HG03439 (cell line): ENCODE measurements at regions not wholly inside any gene's neighbourhood (a gene's known extent, or its start where the extent isn't known, plus 50 kb on each side); places are given as distances from the start of the nearest gene placed in this dataset.

Experiments
- ATAC-seq: cut with Tn5 transposase; IDR thresholded peaks from one replicate; pipeline ENCODE4 v1.9.1; 2021; ENCODE audit warnings: mild to moderate bottlenecking, moderate library complexity; ENCODE audit not compliant: unreplicated experiment

DNA sequence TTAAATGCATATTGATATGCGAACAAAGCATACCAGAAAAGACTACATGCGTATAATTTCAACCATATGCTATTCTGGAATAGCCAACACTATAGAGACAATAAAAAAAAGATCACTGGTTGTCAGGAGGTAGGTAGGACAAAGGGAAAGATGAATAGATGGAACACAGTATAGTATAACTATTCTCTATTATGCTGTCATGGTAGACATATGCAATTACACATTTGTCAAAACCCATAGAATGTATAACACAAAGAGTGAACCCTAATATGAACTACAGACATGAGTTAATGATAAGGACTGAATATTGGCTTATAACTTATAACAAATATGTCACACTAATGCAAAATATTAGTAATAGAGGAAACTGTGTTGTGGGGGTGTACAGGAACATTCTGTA lies 460.8 kb downstream of the TAF11L14 start:
- no peak for ATAC-seq

DNA sequence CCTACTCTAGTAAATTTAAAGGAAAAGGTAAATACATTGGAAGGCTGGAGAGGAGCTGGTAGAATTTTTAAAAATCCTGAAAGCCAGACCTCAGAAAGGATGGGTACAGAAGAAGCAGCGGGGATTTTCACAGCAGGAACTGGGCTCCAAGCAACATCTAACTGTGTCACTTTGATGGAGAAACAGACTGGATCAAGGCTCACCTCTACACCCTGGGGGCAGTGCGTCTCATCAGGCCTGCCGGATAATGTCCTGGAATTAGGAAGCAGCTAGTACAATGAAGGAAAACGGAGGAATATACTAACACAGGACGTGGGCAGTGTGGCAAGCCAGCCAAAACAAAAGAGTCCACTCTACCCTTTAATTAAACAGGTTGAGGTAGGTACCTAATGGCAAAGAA lies 463.6 kb downstream of the TAF11L14 start:
- ATAC-seq: no peak

DNA sequence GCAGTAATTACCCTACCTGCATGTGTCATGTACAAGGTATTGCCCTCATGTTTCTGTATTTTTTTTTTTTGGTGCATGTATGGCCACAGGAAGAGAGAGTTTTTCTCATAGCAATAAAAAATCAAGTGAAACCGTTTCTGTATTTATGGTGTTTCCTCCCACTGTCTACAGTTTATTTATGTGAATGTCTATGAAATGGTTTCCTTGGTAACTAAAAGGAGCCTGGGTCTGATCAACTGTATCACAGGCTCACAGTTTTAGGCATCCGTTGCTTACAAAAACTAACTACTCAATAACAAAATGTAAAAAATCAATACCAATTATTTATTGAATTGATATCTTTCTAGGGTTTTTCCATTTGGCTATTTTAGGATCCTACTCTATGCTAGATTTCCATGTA lies 464.4 kb downstream of the TAF11L14 start:
- no peak for ATAC-seq

DNA sequence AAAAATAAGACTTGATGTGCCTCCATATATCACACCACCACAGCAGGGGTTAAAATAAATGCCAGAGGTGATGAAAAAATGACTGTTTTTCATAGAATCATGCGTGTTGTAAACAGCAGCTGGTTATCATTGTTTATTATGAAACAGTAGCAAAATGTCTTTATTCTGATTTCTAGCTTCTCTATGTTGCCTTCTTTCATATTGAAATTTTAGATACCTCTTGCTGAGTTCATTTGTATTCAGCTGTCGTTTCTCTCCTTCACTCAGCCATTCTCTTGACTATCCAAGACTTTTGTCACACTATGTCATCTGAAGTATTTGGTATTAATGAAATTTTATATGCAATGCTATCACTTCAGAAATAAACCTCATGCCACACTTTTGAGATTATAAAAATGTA lies 465.0 kb downstream of the TAF11L14 start:
- no peak for ATAC-seq

DNA sequence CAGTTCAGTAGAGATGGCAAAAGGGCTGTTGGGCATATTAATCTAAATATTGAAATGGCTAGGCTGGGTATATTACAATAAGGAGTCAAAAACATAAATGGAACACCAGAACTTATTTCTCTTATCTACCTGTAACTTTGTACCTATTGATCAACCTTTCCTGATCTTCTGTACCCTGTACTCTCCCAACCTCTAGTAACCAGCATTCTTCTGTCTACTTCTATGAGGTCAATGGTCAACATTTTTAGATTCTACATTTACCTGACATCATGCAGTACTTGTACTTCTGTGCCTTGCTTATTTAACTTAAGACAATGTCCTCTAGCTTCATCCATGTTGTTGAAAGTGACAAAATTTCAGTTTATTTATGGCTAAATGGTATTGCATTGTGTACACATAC lies 467.3 kb downstream of the TAF11L14 start:
- ATAC-seq: no peak

DNA sequence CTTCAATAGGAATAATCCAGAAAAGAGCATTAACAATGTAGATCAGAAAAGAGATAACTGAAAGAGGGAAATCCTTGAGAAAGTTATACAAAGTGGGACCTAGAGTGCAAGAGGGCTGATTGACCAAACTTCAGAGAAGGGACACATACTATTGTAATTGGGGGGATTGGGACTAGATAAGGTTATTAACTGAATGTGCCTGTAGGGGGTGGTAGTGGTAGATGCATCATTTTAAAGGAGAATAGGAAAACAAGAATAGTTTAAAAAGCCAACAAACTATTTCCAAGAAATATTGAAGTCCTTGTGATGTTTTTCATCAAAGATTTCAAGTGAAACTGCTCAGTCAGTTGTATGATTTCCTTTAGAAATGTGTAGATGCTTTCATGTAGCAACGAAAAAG lies 468.5 kb downstream of the TAF11L14 start:
- ATAC-seq: no peak

DNA sequence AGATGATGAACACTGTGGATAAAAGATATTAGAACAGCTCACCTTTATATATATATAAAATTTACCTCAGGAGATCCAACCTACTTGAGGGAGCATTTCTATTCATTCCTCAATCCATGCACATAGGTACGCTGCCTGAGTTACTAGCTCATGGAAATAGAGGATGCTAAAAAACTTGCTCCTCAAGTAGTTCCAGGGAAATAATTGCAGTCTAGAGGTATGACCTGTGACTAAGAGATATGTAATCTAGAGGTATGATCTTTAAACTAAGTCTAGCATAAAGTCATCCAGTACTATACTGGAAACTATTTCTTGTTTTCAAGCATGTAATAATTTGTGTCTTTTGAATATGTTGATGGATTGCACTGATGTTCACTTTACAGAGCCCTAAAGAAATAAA lies 471.2 kb downstream of the TAF11L14 start:
- ATAC-seq: no peak

DNA sequence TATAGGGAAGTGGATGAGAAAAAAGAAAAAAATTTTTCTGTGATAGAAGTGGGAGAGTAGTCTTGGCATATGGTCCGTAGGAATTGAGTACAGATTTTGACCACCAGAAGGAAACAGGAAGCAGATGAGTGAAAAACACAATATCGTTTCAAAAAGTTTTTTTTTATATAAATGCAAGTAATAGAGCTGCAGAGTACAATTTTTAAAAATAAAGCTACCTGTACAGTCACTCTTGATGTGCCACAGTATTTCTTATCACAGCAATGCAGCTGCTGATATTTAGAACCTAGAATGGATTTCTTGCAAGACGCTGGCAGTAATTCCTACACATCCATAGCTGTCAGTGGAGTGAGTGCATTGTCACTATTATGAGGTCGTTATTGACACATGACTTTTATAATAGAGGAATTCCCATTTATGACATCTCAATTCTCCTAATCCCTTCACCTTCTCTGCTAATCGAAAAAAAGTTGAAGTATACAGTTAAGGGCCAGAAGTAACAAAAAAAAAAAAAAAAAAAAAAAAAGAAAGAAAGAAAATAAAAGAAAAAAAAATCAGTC lies 477.7 kb downstream of the TAF11L14 start:
- ATAC-seq: no peak

DNA sequence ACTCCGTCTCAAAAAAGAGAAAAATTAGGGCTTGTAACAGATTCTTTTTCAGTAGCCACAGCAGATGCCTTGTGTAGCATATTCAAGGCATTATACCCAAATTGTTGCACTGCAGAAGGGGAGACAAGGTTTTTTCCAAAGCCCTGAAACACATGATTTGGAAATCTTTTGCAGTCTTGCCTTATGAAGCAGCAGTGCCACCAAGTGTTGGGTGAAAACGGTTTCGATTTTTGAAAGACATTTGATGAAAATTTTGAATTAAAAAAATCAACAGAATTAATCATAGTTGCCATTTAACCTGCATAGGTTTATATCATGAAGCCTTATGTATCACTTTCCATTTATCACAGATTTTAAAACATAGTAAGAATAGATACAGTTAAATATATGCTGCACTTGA lies 479.5 kb downstream of the TAF11L14 start:
- ATAC-seq: no peak

DNA sequence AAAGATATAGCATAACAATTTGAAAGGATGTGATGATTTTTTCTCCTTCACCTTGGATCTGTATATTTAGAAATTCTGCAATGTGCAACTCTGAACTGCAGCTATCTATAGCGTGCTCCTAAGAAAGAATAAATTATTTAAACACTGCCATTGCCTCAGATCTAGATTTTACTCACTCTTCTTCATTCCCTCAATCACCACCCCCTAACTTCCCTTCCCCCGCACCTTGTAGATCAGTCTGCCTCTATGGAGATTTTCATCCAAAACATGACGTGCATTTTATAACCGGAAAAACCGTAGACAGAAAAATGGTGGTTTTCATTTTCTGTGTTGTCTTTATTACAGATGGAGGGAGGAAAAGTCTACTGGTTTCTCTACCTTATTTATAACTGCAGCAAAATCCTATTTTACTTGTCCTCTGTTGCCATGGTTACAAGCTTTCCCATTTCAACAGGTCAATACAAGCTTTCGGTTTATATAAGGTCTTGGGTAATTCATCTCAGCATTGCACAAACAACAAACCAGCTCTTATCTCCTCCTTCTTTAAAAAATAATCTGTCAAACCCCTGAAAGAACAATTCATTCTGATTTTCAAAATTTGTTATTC lies 480.0 kb downstream of the TAF11L14 start:
- ATAC-seq: no peak

DNA sequence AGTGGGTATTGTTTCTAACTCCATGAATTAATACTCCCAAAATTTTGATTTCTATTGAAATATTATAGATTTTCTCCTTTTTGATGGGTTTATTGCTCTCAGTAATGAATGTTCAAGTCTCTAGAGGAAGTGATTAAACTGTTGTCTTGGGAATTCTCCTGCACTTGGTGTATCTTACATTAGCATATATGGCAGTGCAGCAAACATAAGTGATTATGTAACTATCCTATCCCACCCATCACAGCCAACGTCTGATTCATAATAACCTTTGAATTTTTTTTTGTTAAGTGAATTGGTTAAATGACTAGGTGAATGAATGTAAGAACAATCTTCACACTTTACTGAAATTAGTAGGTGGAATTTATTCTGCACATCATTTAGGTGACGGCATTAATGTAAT lies 483.7 kb downstream of the TAF11L14 start:
- no peak for ATAC-seq

DNA sequence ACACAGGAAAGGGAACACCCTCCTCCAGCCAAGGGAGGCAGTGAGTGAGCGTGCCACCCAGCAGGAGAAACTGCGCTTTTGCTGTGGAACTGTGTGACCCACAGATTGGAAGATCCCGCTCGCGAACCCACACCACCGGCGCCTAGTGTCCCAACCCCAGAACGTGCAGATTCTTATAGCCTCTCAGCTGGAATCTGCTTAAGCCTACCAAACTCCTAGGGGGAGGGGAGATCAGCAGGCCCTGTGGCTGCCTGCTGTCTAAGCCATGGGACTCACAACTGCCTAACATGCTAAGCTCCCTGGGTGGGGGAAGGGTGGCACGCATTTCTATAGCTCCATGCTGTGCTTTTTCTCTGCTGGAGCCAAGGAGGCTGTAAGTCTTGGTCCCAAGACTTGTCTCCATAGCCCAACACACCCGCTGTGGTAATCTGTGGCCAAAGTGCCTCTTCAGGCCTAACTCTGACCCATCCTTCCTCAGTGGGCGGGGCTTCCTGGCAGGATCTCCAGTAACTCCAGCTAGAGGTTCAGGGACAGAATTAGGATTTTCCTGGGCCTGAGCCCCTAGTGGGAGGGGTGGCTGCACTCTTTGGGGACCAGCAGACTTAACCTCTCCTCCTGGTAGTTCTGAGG lies 485.0 kb downstream of the TAF11L14 start:
- ATAC-seq: no peak

DNA sequence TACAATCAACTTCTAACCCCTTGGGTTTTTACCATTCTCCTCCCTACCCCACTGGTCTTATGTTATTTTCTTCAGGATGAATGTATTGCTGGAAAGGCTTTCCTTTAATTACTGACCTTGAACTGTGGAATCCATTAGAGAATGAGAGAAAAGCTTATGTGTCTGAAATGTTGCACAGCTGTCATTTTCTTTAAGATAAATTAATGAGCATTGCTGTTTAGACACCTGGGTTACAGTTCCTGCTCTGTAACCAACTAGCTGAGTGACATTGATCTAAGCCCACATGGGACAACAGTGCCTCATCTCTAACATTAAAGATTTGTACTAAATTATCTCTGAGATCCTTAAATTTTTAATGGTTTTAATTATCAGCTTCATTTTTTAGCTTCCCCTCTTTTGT lies 507.0 kb downstream of the TAF11L14 start:
- no peak for ATAC-seq

DNA sequence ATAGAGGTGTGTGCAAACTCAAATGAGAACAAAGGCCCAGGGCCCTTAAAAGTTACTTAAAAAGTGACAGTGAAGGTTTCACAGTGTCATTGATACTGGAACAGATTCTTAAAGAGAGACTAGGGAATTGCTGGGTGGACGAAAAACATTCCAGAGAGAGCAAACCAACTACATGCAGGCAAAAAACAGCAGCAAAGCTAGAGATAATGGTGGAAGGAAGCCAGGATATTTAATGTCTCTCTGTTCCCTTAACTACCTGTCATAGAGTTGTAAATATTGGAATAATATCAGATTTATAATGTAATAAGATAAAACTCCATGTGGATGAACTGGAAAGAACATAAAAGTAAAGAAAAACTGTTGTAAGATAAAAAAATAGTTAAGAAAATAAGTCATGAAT lies 508.6 kb downstream of the TAF11L14 start:
- ATAC-seq: no peak

DNA sequence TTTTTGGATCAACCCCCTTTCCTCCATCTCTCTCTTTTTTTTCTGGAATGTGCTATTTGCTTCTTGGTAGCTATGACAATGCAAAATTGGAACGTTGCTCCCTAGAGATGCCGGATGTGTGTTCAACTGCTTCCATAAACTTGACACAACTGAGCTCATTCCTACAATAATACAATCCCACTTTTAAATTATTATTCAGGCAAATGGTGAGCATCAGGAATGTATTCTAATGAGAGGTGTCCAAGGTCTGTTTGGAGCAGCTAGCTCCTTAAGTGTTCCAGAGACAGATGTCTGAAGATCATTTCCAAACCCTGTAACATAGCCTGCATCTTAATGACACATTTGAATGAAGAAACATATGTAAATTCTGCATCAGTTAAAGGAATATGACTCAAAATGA lies 518.4 kb downstream of the TAF11L14 start:
- ATAC-seq: no peak

DNA sequence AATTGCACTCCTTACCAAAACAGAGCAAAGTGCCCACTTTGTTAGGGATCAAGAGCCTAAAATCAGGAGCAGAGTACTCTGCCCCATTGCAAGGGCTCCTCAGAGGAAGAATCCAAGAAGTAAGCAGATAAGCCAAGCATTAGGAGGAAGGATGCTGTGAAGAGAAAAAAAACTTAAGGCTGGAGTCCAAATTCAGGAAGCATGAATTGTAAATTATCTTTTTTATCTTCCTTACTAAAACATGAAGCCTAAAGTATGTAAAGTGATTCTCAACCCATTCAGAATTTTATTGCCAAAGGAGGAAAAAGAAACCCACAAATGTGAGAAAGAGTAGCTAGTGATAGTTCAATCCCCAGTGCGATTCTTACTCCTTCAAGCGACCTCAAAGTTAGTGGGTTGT lies 523.9 kb downstream of the TAF11L14 start:
- no peak for ATAC-seq

DNA sequence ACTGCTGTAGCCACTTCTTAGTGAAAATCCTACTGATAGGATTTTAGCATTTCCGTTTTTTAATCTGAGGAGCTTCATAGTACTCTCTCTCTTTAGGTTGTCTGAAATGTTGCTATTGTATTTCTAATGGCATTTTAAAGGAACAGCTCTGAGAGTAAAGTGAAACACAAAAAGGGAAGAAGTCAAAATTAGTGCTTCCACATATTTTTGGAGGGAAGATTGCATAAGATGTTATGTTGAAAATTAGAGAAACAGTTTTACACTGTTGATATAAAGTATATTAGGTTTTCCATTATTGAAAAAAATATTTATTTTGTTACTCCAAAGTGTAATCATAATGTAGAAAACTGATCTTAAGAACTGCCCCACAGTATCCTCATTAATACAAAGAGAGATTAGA lies 525.1 kb downstream of the TAF11L14 start:
- no peak for ATAC-seq

DNA sequence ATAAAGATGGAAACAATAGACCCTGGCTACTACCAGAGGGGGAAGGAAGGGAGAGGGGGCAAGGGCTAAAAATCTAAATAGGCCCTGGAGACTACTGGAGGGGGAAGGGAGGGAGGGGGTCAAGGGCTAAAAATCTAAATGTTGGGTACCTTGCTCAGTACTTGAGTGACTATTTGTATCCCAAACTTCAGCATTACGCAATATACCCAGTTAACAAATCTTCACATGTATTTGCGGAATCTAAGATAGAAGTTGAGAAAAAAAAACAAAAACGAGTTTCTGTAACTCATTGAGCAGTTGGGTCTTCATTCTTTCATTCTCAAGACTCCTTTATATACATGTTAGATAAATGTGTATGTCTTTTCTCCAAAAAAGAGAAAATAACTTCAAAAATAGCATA lies 537.4 kb downstream of the TAF11L14 start:
- ATAC-seq: no peak

DNA sequence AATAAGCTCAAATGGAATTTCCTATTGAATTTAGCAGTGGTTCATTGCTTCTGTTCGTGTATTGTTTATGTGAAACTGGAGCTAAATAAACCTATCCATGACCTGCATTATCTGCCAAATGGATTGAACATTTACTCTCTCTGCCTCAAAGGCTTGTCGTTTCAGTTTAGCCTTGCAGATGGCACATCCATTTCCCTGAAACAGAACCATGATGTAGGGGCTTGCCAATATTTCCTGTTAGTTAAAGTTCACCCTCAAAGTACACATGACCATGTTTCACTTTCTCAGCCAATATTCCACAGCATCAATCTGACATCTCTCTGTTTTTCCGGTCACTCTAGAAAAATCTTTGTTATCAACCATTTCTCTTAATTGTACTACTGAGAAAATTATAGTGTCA lies 545.3 kb downstream of the TAF11L14 start:
- ATAC-seq: no peak

DNA sequence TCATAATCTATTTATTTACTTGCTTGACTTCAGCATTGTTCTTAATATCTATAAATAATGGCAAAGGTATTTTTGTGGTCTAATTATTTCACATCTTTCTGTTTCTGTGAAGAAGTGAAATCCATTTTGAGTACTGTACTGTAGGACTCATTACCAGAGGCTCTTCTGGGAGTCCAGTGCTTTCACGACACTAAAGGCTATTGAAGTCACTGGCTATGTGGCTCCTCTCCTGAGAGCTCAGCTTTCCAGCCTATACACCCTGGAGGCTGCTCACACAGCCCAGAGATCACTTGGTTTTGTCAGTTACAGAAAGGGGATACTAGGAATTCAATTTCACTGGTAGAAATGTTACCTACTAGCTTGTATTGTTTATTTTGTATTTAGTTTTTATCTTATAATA lies 547.3 kb downstream of the TAF11L14 start:
- no peak for ATAC-seq

DNA sequence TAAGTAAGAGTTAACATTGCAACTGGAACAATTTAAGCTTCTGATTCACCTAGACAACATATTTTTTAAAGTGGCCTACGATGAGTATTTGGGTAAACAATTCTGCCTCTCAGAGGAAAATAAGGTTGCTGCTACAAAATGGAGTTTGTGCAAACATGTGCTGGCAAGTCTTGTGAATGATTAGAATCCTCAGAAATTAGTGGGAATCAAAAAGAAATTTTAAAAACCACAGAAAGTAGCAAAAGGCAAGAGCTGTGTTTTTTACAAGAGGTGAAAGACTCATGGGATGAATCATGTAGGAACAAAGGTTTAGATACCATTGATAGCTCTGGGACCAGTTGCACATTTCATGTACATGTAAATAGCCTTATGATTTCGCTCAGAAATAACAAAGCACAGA lies 561.6 kb downstream of the TAF11L14 start:
- ATAC-seq: no peak

DNA sequence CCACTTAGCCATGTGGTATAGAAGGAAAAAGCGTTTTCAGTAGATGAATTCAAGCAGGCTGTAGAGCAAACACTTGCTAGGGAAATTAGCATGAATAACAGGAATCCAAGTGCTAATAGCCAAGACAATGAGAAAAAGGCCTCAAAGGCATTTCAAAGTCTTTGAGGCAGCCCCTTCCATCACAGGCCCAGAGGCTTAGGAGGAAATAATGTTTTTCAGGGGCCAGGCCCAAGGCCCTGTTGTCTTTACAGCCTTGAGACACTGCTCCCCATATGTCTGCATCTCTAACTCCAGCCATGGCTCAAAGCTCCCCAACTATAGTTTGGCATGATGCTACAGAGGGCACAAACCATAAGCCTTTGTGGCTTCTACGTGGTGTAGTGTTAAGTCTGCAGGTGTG lies 563.5 kb downstream of the TAF11L14 start:
- ATAC-seq: no peak

DNA sequence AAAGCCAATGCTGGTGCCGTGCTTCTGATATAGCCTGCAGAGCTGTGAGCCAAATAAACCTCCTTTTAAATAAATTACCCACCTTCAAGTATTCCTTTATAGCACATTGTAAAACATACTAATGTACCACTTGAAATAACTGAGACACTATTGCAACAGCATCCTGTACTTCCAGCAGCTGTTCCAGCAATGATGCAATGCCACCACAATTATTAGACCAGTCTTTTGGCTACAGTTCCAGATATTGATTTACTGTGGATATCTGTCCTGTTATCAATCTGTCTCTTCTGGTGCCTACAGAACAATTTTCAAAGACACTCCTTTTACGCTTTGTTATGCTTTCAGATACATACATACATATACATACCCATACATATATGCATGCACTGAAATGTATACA lies 567.9 kb downstream of the TAF11L14 start:
- ATAC-seq: no peak
